OCI-LY3 (cell line): ENCODE measurements at regions not wholly inside any gene's neighbourhood (a gene's known extent, or its start where the extent isn't known, plus 50 kb on each side); places are given as distances from the start of the nearest gene placed in this dataset.

Source experiments
- EZH2phosphoT487 ChIP-seq: fragments of 200-600 bp; shearing (Covaris generic); IDR thresholded peaks from 2 replicates; pipeline ENCODE4 v1.6.1; 2018; ENCODE audit warnings: antibody characterized with exemption, mixed run types, low read depth
- TF ChIP-seq, protein P1 (sequence below): fragments of 200-600, 300-600 bp; sonication (generic); IDR thresholded peaks from 2 replicates; pipeline ENCODE4 v1.5.1; 2014; ENCODE audit warnings: antibody characterized with exemption, low read length, low read depth

DNA sequence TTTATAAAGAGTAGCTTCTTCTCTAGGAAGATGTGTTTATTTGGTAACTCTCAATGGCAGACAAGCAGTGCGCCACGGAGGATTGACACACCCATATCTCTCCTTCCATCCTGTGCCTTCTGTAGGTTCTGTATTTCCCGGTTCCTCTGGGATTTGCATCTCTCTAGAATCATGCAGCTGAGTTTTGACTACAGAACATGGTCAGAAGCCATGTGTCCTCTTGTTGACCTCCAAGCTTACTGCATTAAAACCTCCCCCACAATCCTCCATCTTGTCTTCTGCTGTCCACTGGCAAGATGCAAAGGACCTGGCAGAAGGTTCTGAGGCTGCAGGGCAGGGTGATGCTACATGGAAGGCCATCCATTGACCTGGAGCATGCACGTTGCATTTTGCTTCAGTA is 482.0 kb downstream of the DMRT2 start:
- TF ChIP-seq, protein P1, sequence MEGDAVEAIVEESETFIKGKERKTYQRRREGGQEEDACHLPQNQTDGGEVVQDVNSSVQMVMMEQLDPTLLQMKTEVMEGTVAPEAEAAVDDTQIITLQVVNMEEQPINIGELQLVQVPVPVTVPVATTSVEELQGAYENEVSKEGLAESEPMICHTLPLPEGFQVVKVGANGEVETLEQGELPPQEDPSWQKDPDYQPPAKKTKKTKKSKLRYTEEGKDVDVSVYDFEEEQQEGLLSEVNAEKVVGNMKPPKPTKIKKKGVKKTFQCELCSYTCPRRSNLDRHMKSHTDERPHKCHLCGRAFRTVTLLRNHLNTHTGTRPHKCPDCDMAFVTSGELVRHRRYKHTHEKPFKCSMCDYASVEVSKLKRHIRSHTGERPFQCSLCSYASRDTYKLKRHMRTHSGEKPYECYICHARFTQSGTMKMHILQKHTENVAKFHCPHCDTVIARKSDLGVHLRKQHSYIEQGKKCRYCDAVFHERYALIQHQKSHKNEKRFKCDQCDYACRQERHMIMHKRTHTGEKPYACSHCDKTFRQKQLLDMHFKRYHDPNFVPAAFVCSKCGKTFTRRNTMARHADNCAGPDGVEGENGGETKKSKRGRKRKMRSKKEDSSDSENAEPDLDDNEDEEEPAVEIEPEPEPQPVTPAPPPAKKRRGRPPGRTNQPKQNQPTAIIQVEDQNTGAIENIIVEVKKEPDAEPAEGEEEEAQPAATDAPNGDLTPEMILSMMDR: no peak
- TF ChIP-seq EZH2phosphoT487: no peak
